OCI-LY7 (cell line): ENCODE measurements at regions not wholly inside any gene's neighbourhood (a gene's known extent, or its start where the extent isn't known, plus 50 kb on each side); places are given as distances from the start of the nearest gene placed in this dataset.

ENCODE experiments used
- EZH2phosphoT487 ChIP-seq: fragments of 200-600 bp; sonication (generic); IDR thresholded peaks from 2 replicates; pipeline ENCODE4 v1.6.1; 2018; ENCODE audit warnings: low read depth, borderline replicate concordance, mild to moderate bottlenecking, mixed run types, antibody characterized with exemption, low read length, moderate library complexity, mixed read lengths
- TF ChIP-seq, protein P1 (sequence below): fragments of 200-600 bp; sonication (generic); conservative IDR thresholded peaks from 2 replicates; pipeline ENCODE4 v1.5.1; 2014; ENCODE audit warnings: mild to moderate bottlenecking, antibody characterized with exemption, low read length, moderate library complexity, mixed read lengths

DNA sequence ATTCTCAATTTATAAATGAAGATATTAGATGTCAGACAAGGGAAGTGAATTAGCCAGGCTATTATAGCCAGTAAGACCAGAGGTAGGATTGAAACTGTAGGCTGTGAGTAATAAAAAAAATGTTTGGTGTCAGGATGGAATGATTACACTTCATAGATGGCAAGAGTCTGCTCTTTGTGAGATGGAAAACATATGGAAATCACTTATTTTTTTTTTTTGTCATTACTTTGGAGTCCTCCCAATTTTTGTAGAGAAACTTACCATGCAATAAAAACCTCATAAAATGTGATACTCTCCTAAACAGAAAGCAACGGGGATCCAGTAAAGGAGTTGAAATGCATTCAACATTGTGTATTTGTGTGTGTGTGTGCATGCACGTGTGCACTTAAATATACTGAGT lies 532.7 kb upstream of the CDH8 start:
- TF ChIP-seq, protein P1, sequence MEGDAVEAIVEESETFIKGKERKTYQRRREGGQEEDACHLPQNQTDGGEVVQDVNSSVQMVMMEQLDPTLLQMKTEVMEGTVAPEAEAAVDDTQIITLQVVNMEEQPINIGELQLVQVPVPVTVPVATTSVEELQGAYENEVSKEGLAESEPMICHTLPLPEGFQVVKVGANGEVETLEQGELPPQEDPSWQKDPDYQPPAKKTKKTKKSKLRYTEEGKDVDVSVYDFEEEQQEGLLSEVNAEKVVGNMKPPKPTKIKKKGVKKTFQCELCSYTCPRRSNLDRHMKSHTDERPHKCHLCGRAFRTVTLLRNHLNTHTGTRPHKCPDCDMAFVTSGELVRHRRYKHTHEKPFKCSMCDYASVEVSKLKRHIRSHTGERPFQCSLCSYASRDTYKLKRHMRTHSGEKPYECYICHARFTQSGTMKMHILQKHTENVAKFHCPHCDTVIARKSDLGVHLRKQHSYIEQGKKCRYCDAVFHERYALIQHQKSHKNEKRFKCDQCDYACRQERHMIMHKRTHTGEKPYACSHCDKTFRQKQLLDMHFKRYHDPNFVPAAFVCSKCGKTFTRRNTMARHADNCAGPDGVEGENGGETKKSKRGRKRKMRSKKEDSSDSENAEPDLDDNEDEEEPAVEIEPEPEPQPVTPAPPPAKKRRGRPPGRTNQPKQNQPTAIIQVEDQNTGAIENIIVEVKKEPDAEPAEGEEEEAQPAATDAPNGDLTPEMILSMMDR = no peak
- no peak for TF ChIP-seq EZH2phosphoT487
